ENCODE measurements at regions not wholly inside any gene's neighbourhood (a gene's known extent, or its start where the extent isn't known, plus 50 kb on each side); places are given as distances from the start of the nearest gene placed in this dataset.

DNA sequence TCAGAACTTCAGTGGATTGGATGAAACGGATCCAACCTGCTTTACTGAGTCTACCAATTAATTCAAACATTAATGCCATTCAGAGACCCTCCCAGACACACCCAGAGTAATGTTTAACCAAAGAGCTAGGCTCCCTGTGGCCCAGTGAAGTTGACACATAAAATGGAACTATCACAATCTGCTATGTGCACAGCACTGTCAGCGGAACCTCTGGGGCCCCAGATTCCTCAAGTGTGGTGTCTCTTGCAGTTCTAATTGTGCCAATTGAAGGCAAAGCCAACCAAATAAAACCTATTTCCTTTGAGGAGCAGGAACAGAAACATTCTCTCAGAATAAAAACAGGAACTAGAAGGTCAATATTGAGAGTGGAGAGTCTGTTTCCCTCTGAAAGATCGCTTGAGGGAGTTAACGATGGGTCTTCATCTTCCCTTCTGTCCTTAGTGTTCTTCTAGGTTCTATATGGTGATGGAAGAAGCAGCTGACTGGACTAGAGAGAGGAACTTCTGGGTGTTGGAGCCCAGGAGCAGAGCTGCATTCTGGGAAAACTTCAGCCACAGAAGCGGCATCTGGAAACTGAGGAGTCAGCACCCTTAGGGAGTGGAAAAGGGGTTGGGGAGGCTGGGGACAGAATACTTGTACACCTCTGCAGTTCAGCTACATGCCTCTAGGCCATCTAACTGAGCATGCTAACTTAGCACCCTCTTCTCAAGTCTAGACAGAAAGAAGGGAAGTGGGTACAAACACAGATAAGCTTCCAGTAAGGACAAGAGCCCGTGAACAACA, 174.4 kb upstream of the FBXO11 start:
- H3K4me1 ChIP-seq (ENCODE audit: insufficient read depth, low read length): no peaks in the 10 kb centered on the region
- intact Hi-C loops (cut with micrococcal nuclease; ENCODE audit: unreplicated experiment): no loop called here
- no peaks in the 10 kb centered on the region for H3K9me3 ChIP-seq (ENCODE audit: low read length)
- ATAC-seq (peak; percentile 90), DNase-seq (ENCODE audit: low spot score) (no peak), FAIRE-seq (no peak)
- H3K36me3 ChIP-seq (replicated peaks in 1 of 2; ENCODE audit: control insufficient read depth in 1 of 2, insufficient read depth in 2 of 2, low read length in 2 of 2): no peaks in the 10 kb centered on the region
- H3K27me3 ChIP-seq (ENCODE audit: control insufficient read depth in 1 of 2, insufficient read depth in 2 of 2, low read length in 2 of 2): peaks cover 0 to 21% of the 10 kb centered on the region in 2 experiments; a peak in 3 of 5 replicates
- TF ChIP-seq ZNF703 (CRISPR knock-in tag; IDR thresholded peaks at IDR 0.05; ENCODE audit: borderline replicate concordance): no peak
- TF ChIP-seq ZNF180 (CRISPR knock-in tag; IDR thresholded peaks at IDR 0.05; ENCODE audit: borderline replicate concordance, low read depth): no peak
- TF ChIP-seq NFKB2 (CRISPR knock-in tag; IDR thresholded peaks at IDR 0.05; ENCODE audit: borderline replicate concordance): no peak
- TF ChIP-seq ZNF354B (CRISPR knock-in tag; IDR thresholded peaks at IDR 0.05): no peak
- TF ChIP-seq ZNF317 (CRISPR knock-in tag; IDR thresholded peaks at IDR 0.05): no peak
- no peak for TF ChIP-seq TBX3 (IDR thresholded peaks at IDR 0.05; ENCODE audit: borderline replicate concordance)
- no peak for TF ChIP-seq ZNF550 (CRISPR knock-in tag; IDR thresholded peaks at IDR 0.05; ENCODE audit: borderline replicate concordance)
- no peak for TF ChIP-seq TBP (CRISPR knock-in tag; IDR thresholded peaks at IDR 0.05)
- no peak for TF ChIP-seq GABPA (IDR thresholded peaks at IDR 0.05; ENCODE audit: low read depth, low read length)
- TF ChIP-seq GABPA (CRISPR knock-in tag; IDR thresholded peaks at IDR 0.05; ENCODE audit: low read depth): no peak
- TF ChIP-seq ZNF362 (CRISPR knock-in tag; IDR thresholded peaks at IDR 0.05; ENCODE audit: borderline replicate concordance): no peak
- TF ChIP-seq, protein P1, sequence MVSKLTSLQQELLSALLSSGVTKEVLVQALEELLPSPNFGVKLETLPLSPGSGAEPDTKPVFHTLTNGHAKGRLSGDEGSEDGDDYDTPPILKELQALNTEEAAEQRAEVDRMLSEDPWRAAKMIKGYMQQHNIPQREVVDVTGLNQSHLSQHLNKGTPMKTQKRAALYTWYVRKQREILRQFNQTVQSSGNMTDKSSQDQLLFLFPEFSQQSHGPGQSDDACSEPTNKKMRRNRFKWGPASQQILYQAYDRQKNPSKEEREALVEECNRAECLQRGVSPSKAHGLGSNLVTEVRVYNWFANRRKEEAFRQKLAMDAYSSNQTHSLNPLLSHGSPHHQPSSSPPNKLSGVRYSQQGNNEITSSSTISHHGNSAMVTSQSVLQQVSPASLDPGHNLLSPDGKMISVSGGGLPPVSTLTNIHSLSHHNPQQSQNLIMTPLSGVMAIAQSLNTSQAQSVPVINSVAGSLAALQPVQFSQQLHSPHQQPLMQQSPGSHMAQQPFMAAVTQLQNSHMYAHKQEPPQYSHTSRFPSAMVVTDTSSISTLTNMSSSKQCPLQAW (CRISPR knock-in tag; IDR thresholded peaks at IDR 0.05): no peak
- no peak for TF ChIP-seq ZNF670 (CRISPR knock-in tag; IDR thresholded peaks at IDR 0.05; ENCODE audit: borderline replicate concordance)
- TF ChIP-seq ATF2 (CRISPR knock-in tag; IDR thresholded peaks at IDR 0.05): no peak
- no peak for TF ChIP-seq GZF1 (CRISPR knock-in tag; IDR thresholded peaks at IDR 0.05)
- no peak overlapping the region for H3K4me2 ChIP-seq (ENCODE audit: low read depth, low read length)
- H4K20me1 ChIP-seq (ENCODE audit: insufficient read depth, low read length): no peaks in the 10 kb centered on the region
- WGBS (ENCODE audit: low lambda C conversion rate): 39% methylated on average over 6 of the region's 6 CpGs
- H3K9ac ChIP-seq (ENCODE audit: insufficient read depth, low read depth, low read length): no peak overlapping the region
- BruUV-seq (replicated peaks): no TSS peak
- in situ Hi-C loops (cut with HindIII; ENCODE audit: extremely low pct_ligation_motif_present, low pct_unique_long_range_greater_than_20kb): no loop called here
- no peak overlapping the region for H3K27ac ChIP-seq (ENCODE audit: extremely low read length, insufficient read depth, low read length)
- no peak overlapping the region for H2AFZ ChIP-seq (ENCODE audit: low read length)
- H3K4me3 ChIP-seq (replicated peaks in 1 of 3; ENCODE audit: insufficient read depth in 1 of 3, low read depth in 2 of 3, low read length in 3 of 3): no peak overlapping the region
- no peaks in the 10 kb centered on the region for H3K79me2 ChIP-seq (ENCODE audit: insufficient read depth, low read length)
- POLR2A ChIA-PET: no interaction called here
- CTCF ChIA-PET (ENCODE audit: low intra/inter-chr PET ratio, low total read pairs): no interaction called here
